ENCODE measurements at regions not wholly inside any gene's neighbourhood (a gene's known extent, or its start where the extent isn't known, plus 50 kb on each side); places are given as distances from the start of the nearest gene placed in this dataset.
A peak's percentile ranks its signal among the peaks of the same experiment; 100 is the strongest.

GRCh38 chr10:105691811-105692210 is 1050.7 kb downstream of the SORCS3 start:
- H2AFZ ChIP-seq (ENCODE audit: low read length): no peak overlapping the region
- H3K27ac ChIP-seq (ENCODE audit: low read length): no peak overlapping the region
- H3K36me3 ChIP-seq (replicated peaks; ENCODE audit: insufficient read depth, low read length): no peaks in the 10 kb centered on the region
- H3K9ac ChIP-seq (ENCODE audit: low read length): no peak overlapping the region
- H3K4me1 ChIP-seq (ENCODE audit: low read length): no peaks in the 10 kb centered on the region
- peak; percentile 24; the same call in 1 of the 2 replicates for TF ChIP-seq CTCF (IDR thresholded peaks at IDR 0.05; ENCODE audit: low read length)
- no peak for TF ChIP-seq EZH2phosphoT487 (IDR thresholded peaks at IDR 0.05; ENCODE audit: low read length)
- TF ChIP-seq EZH2 (optimal IDR thresholded peaks at IDR 0.05; ENCODE audit: low read depth, low read length): no peak
- no peaks in the 10 kb centered on the region for H4K20me1 ChIP-seq (ENCODE audit: insufficient read depth, low read length)
- no peaks in the 10 kb centered on the region for H3K79me2 ChIP-seq (ENCODE audit: low read length)
- H3F3A ChIP-seq (ENCODE audit: insufficient read depth, low read length): no peaks in the 10 kb centered on the region
- no peaks in the 10 kb centered on the region for H3K9me2 ChIP-seq (replicated peaks; ENCODE audit: insufficient read depth, low read length)
- no peak overlapping the region for H3K4me3 ChIP-seq (ENCODE audit: low read length)
- DNase-seq: peak; percentile 25
- no peaks in the 10 kb centered on the region for H3K9me3 ChIP-seq (replicated peaks; ENCODE audit: insufficient read depth, low read length)
- no peaks in the 10 kb centered on the region for H3K27me3 ChIP-seq (replicated peaks; ENCODE audit: insufficient read depth, low read length)
- H3K4me2 ChIP-seq (ENCODE audit: low read depth, low read length): no peak overlapping the region

GRCh38 chr10:105682911-105683310 is 1041.8 kb downstream of the SORCS3 start:
- Histone ChIP-seq H3K4me3 (ENCODE audit: low read length) (no peak overlapping the region), H4K20me1 (ENCODE audit: insufficient read depth, low read length) (no peaks in the 10 kb centered on the region), H3K9me3 (replicated peaks; ENCODE audit: insufficient read depth, low read length) (no peaks in the 10 kb centered on the region), H3K9me2 (replicated peaks; ENCODE audit: insufficient read depth, low read length) (no peaks in the 10 kb centered on the region), H2AFZ (ENCODE audit: low read length) (no peak overlapping the region), H3K79me2 (ENCODE audit: low read length) (no peaks in the 10 kb centered on the region), H3K9ac (ENCODE audit: low read length) (no peak overlapping the region), H3K4me1 (ENCODE audit: low read length) (no peaks in the 10 kb centered on the region), H3K4me2 (ENCODE audit: low read depth, low read length) (no peak overlapping the region), H3K36me3 (replicated peaks; ENCODE audit: insufficient read depth, low read length) (no peaks in the 10 kb centered on the region), H3K27ac (ENCODE audit: low read length) (no peak overlapping the region), H3F3A (ENCODE audit: insufficient read depth, low read length) (no peaks in the 10 kb centered on the region), H3K27me3 (replicated peaks; ENCODE audit: insufficient read depth, low read length) (no peaks in the 10 kb centered on the region)
- TF ChIP-seq EZH2phosphoT487 (IDR thresholded peaks at IDR 0.05; ENCODE audit: low read length) (no peak), CTCF (IDR thresholded peaks at IDR 0.05; ENCODE audit: low read length) (no peak), EZH2 (optimal IDR thresholded peaks at IDR 0.05; ENCODE audit: low read depth, low read length) (no peak)
- no peak for DNase-seq

- Histone ChIP-seq H3K9me3 (replicated peaks; ENCODE audit: insufficient read depth, low read length) (no peaks in the 10 kb centered on the region), H3K27me3 (replicated peaks; ENCODE audit: insufficient read depth, low read length) (no peaks in the 10 kb centered on the region), H4K20me1 (ENCODE audit: insufficient read depth, low read length) (no peaks in the 10 kb centered on the region), H2AFZ (ENCODE audit: low read length) (no peak overlapping the region), H3K9me2 (replicated peaks; ENCODE audit: insufficient read depth, low read length) (no peaks in the 10 kb centered on the region), H3K79me2 (ENCODE audit: low read length) (no peaks in the 10 kb centered on the region), H3K4me2 (ENCODE audit: low read depth, low read length) (no peak overlapping the region), H3F3A (ENCODE audit: insufficient read depth, low read length) (no peaks in the 10 kb centered on the region), H3K36me3 (replicated peaks; ENCODE audit: insufficient read depth, low read length) (no peaks in the 10 kb centered on the region), H3K9ac (ENCODE audit: low read length) (no peak overlapping the region), H3K4me1 (ENCODE audit: low read length) (no peaks in the 10 kb centered on the region), H3K27ac (ENCODE audit: low read length) (no peak overlapping the region), H3K4me3 (ENCODE audit: low read length) (no peak overlapping the region)
- no peak for DNase-seq
- TF ChIP-seq EZH2phosphoT487 (IDR thresholded peaks at IDR 0.05; ENCODE audit: low read length): no peak
- no peak for TF ChIP-seq CTCF (IDR thresholded peaks at IDR 0.05; ENCODE audit: low read length)
- TF ChIP-seq EZH2 (optimal IDR thresholded peaks at IDR 0.05; ENCODE audit: low read depth, low read length): no peak
Measured at GRCh38 chr10:105681051-105681450, 1040.0 kb downstream of the SORCS3 start.

Data from MM.1S (cell line).